Ovary (tissue), 3 donors: ENCODE measurements at regions not wholly inside any gene's neighbourhood (a gene's known extent, or its start where the extent isn't known, plus 50 kb on each side); places are given as distances from the start of the nearest gene placed in this dataset.

Experiments used
- EP300 ChIP-seq: sonication (generic); formaldehyde crosslinking; IDR thresholded peaks from one replicate; pipeline ENCODE4 v1.6.1; 2017; ENCODE audit warnings: antibody characterized with exemption
- POLR2A ChIP-seq: fragments of 450-650 bp; IDR thresholded peaks from one replicate; pipeline ENCODE4 v1.6.1; 2017; ENCODE audit warnings: antibody characterized with exemption, mild to moderate bottlenecking, moderate library complexity
- TF ChIP-seq, protein P1 (sequence below), 3 donors: fragments of 450-650 bp in 2 of 3; fragments of 200-600 bp in 1 of 3; IDR thresholded peaks; one replicate each; pipeline versions ENCODE4 v1.5.1 to v1.8.0; 2016 to 2022; ENCODE audit warnings: antibody characterized with exemption in 3 of 3, mild to moderate bottlenecking in 1 of 3
- donor health status: DM: no; HTN: no; CAD: no.

DNA sequence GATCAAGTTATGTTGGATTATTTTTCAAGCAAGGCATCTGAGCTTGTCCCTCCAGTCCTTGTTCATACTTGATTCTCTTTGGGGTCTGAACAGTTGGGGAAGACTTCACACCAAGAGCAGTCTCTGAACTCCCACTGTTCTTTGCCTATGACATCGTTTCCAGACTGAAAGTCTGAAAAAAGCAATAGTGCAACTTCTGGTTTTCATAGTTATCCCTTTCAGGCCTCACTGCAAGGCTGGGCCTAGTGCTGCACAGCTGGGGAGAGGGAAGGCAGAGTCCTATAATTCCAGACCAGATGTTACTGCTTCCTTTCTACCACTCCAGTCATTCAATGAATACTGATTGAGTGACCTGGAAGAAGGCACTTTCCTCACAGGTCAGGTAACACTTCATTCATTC is 187.1 kb upstream of the CCND2 start:
- TF ChIP-seq, protein P1, sequence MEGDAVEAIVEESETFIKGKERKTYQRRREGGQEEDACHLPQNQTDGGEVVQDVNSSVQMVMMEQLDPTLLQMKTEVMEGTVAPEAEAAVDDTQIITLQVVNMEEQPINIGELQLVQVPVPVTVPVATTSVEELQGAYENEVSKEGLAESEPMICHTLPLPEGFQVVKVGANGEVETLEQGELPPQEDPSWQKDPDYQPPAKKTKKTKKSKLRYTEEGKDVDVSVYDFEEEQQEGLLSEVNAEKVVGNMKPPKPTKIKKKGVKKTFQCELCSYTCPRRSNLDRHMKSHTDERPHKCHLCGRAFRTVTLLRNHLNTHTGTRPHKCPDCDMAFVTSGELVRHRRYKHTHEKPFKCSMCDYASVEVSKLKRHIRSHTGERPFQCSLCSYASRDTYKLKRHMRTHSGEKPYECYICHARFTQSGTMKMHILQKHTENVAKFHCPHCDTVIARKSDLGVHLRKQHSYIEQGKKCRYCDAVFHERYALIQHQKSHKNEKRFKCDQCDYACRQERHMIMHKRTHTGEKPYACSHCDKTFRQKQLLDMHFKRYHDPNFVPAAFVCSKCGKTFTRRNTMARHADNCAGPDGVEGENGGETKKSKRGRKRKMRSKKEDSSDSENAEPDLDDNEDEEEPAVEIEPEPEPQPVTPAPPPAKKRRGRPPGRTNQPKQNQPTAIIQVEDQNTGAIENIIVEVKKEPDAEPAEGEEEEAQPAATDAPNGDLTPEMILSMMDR (IDR thresholded peaks at IDR 0.05): no peak
- TF ChIP-seq POLR2A (no peak), EP300 (no peak)
